ENCODE measurements at regions not wholly inside any gene's neighbourhood (a gene's known extent, or its start where the extent isn't known, plus 50 kb on each side); places are given as distances from the start of the nearest gene placed in this dataset.

GRCh38 chr2:58517881-58518280, 276.8 kb upstream of the FANCL start:
- H3K36me3 ChIP-seq (replicated peaks in 1 of 2; ENCODE audit: control extremely low read depth in 1 of 2, control insufficient read depth in 1 of 2, extremely low read depth in 1 of 2, insufficient read depth in 2 of 2, low read length in 1 of 2) = no peaks in the 10 kb centered on the region
- no peak overlapping the region for H3K9ac ChIP-seq (ENCODE audit: low read length)
- no peak for ATAC-seq (ENCODE audit: low read depth)
- H3K4me1 Mint-ChIP-seq = no peaks in the 10 kb centered on the region
- H4K20me1 ChIP-seq (ENCODE audit: control insufficient read depth, insufficient read depth, low read length, poor library complexity, severe bottlenecking) = no peaks in the 10 kb centered on the region
- POLR2A ChIA-PET = no interaction called here
- CTCF ChIA-PET = no interaction called here
- H3K27me3 ChIP-seq (replicated peaks in 1 of 4; ENCODE audit: control extremely low read depth in 1 of 4, control insufficient read depth in 3 of 4, insufficient read depth in 4 of 4, low read length in 3 of 4) = no peaks in the 10 kb centered on the region
- H3K4me2 ChIP-seq (replicated peaks; ENCODE audit: low read depth, low read length, poor library complexity, severe bottlenecking) = no peak overlapping the region
- H3K9me3 ChIP-seq (ENCODE audit: control extremely low read depth in 1 of 3, control insufficient read depth in 2 of 3, insufficient read depth in 1 of 3, low read length in 2 of 3) = no peaks in the 10 kb centered on the region
- no peak for DNase-seq
- no peak overlapping the region for H3K27ac Mint-ChIP-seq
- H3K27ac ChIP-seq (ENCODE audit: low read length in 2 of 2) = no peak overlapping the region
- no peaks in the 10 kb centered on the region for H3K79me2 ChIP-seq (ENCODE audit: control insufficient read depth, insufficient read depth, low read length)
- TF ChIP-seq CTCF (IDR thresholded peaks at IDR 0.05) (no peak), EZH2 (IDR thresholded peaks at IDR 0.05; ENCODE audit: borderline replicate concordance, insufficient read depth, low read depth, low read length, poor library complexity, severe bottlenecking) (no peak)
- H2AFZ ChIP-seq (ENCODE audit: insufficient read depth, low read depth, low read length, poor library complexity, severe bottlenecking) = no peak overlapping the region
- no peak overlapping the region for H3K4me3 Mint-ChIP-seq
- H3K4me1 ChIP-seq (ENCODE audit: control insufficient read depth in 2 of 2, insufficient read depth in 2 of 2, low read length in 2 of 2) = no peaks in the 10 kb centered on the region
- intact Hi-C loops (cut with micrococcal nuclease) = no loop called here
- no peak overlapping the region for H3K4me3 ChIP-seq (ENCODE audit: control extremely low read depth in 1 of 5, extremely low read depth in 1 of 5, insufficient read depth in 1 of 5, low read depth in 2 of 5, low read length in 4 of 5)
- no peaks in the 10 kb centered on the region for H3K9me3 Mint-ChIP-seq (ENCODE audit: insufficient read depth)
- H3K27me3 Mint-ChIP-seq = no peaks in the 10 kb centered on the region
- WGBS (ENCODE audit: insufficient coverage) = 100% methylated on average over 1 of the region's 2 CpGs

DNA sequence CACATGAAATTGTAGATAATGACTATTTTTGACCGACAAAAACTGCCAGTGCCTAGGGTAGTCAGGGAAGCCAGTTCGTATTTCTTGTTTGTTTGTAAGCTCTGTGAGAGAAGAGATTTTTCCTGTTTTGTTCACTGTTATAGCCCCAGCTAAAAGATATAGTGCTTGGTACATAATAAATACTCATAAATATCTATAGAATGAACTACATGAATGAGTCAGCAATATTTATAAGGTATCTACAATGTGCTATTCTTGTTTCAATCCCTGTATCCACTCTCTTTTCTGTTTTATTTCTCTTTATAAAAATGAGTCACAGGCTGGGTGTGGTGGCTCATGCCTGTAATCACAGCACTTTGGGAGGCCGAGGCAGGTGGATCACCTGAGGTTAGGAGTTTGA, 275.6 kb upstream of the FANCL start:
- H3K27me3 ChIP-seq (replicated peaks in 1 of 4; ENCODE audit: control extremely low read depth in 1 of 4, control insufficient read depth in 3 of 4, insufficient read depth in 4 of 4, low read length in 3 of 4) = no peaks in the 10 kb centered on the region
- H4K20me1 ChIP-seq (ENCODE audit: control insufficient read depth, insufficient read depth, low read length, poor library complexity, severe bottlenecking) = no peaks in the 10 kb centered on the region
- TF ChIP-seq CTCF (IDR thresholded peaks at IDR 0.05) = no peak
- TF ChIP-seq EZH2 (IDR thresholded peaks at IDR 0.05; ENCODE audit: borderline replicate concordance, insufficient read depth, low read depth, low read length, poor library complexity, severe bottlenecking) = no peak
- H3K36me3 ChIP-seq (replicated peaks in 1 of 2; ENCODE audit: control extremely low read depth in 1 of 2, control insufficient read depth in 1 of 2, extremely low read depth in 1 of 2, insufficient read depth in 2 of 2, low read length in 1 of 2) = no peaks in the 10 kb centered on the region
- no peak overlapping the region for H3K4me2 ChIP-seq (replicated peaks; ENCODE audit: low read depth, low read length, poor library complexity, severe bottlenecking)
- no peaks in the 10 kb centered on the region for H3K4me1 Mint-ChIP-seq
- no CpG with 5 or more reads among the region's 3 CpGs for WGBS (ENCODE audit: insufficient coverage)
- H3K79me2 ChIP-seq (ENCODE audit: control insufficient read depth, insufficient read depth, low read length) = no peaks in the 10 kb centered on the region
- CTCF ChIA-PET = interaction anchor here (1.0 kb wide), 1 partner anchor 15 kb away, joined by 3 read pairs; no protein-coding TSS in a partner anchor
- POLR2A ChIA-PET = no interaction called here
- H3K4me1 ChIP-seq (ENCODE audit: control insufficient read depth in 2 of 2, insufficient read depth in 2 of 2, low read length in 2 of 2) = no peaks in the 10 kb centered on the region
- H3K9me3 ChIP-seq (ENCODE audit: control extremely low read depth in 1 of 3, control insufficient read depth in 2 of 3, insufficient read depth in 1 of 3, low read length in 2 of 3) = no peaks in the 10 kb centered on the region
- no peaks in the 10 kb centered on the region for H3K9me3 Mint-ChIP-seq (ENCODE audit: insufficient read depth)
- ATAC-seq (ENCODE audit: low read depth) (no peak), DNase-seq (no peak)
- intact Hi-C loops (cut with micrococcal nuclease) = no loop called here
- H3K27ac ChIP-seq (ENCODE audit: low read length in 2 of 2) = no peak overlapping the region
- H3K4me3 Mint-ChIP-seq = no peak overlapping the region
- H3K27me3 Mint-ChIP-seq = no peaks in the 10 kb centered on the region
- no peak overlapping the region for H3K4me3 ChIP-seq (ENCODE audit: control extremely low read depth in 1 of 5, extremely low read depth in 1 of 5, insufficient read depth in 1 of 5, low read depth in 2 of 5, low read length in 4 of 5)
- no peak overlapping the region for H3K9ac ChIP-seq (ENCODE audit: low read length)
- no peak overlapping the region for H2AFZ ChIP-seq (ENCODE audit: insufficient read depth, low read depth, low read length, poor library complexity, severe bottlenecking)
- no peak overlapping the region for H3K27ac Mint-ChIP-seq
